ENCODE measurements at regions not wholly inside any gene's neighbourhood (a gene's known extent, or its start where the extent isn't known, plus 50 kb on each side); places are given as distances from the start of the nearest gene placed in this dataset.

DNA sequence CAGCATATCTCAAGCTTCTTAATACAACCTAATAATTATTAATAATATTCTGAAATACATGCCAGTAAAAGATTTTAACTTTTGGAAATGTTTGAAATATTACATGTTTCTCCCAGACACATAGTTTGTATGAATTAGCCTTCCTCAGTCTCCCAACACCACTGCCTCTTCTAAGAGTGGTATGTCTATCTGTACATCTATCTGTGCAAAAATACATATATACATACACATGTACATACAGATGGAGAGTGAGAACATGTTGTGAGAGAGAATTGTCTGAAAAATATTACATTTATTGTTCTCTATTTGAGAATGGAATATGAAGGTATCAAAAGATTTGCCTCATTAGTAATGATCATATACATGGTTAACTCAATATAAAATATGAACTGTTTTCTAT is 1567.2 kb upstream of the PRR20A start:
- DNase-seq (ENCODE audit: low spot score): no peak
- no peak overlapping the region for H3K4me3 ChIP-seq (ENCODE audit: low read depth, low read length, poor library complexity, severe bottlenecking)
- no peaks in the 10 kb centered on the region for H3K36me3 ChIP-seq (ENCODE audit: insufficient read depth, low read length)
- no peaks in the 10 kb centered on the region for H3K9me2 ChIP-seq (ENCODE audit: insufficient read depth, low read length)
- CTCF ChIA-PET (ENCODE audit: unreplicated experiment): no interaction called here
- POLR2A ChIA-PET: interaction anchor here (0.5 kb wide), 1 partner anchor 743 kb away, joined by 3 read pairs; no protein-coding TSS in a partner anchor
- TF ChIP-seq EZH2phosphoT487 (IDR thresholded peaks at IDR 0.05; ENCODE audit: borderline replicate concordance, low read depth, low read length): no peak
- TF ChIP-seq, protein P1, sequence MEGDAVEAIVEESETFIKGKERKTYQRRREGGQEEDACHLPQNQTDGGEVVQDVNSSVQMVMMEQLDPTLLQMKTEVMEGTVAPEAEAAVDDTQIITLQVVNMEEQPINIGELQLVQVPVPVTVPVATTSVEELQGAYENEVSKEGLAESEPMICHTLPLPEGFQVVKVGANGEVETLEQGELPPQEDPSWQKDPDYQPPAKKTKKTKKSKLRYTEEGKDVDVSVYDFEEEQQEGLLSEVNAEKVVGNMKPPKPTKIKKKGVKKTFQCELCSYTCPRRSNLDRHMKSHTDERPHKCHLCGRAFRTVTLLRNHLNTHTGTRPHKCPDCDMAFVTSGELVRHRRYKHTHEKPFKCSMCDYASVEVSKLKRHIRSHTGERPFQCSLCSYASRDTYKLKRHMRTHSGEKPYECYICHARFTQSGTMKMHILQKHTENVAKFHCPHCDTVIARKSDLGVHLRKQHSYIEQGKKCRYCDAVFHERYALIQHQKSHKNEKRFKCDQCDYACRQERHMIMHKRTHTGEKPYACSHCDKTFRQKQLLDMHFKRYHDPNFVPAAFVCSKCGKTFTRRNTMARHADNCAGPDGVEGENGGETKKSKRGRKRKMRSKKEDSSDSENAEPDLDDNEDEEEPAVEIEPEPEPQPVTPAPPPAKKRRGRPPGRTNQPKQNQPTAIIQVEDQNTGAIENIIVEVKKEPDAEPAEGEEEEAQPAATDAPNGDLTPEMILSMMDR (conservative IDR thresholded peaks at IDR 0.05; ENCODE audit: low read length): no peak
- H3K4me1 ChIP-seq (ENCODE audit: insufficient read depth, low read length, poor library complexity, severe bottlenecking): no peaks in the 10 kb centered on the region
- H3K4me2 ChIP-seq (ENCODE audit: low read length): no peak overlapping the region
- no peaks in the 10 kb centered on the region for H3K9me3 ChIP-seq (ENCODE audit: low read length)
- no TSS peak for BruUV-seq (replicated peaks)
- no peaks in the 10 kb centered on the region for H3K79me2 ChIP-seq (ENCODE audit: insufficient read depth, low read depth, low read length)
- H2AFZ ChIP-seq (ENCODE audit: low read length): no peak overlapping the region
- H4K20me1 ChIP-seq (ENCODE audit: insufficient read depth, low read length): no peaks in the 10 kb centered on the region
- intact Hi-C loops (cut with micrococcal nuclease; ENCODE audit: unreplicated experiment): no loop called here
- H3K27ac ChIP-seq (ENCODE audit: low read depth, low read length, poor library complexity, severe bottlenecking): no peak overlapping the region

DNA sequence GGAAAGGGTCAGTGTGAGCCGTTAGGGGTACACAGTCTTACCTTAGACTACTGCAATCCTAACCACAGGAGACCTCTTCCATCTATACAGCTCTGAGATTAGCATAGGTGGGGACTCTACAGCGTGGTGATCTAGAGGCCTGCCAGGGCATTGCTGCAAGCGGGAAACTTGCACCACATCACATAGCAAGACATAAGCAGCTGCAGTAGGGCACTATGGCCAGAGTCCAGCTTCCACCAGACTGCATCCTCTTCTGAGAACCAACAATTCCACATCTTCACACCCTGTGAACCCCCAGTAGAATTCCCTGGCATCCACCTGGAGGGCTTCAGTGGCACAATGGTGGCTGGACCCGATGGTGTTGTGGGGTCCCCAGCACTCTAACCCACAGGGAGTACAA is 1564.3 kb upstream of the PRR20A start:
- ChIA-PET CTCF (ENCODE audit: unreplicated experiment) (no interaction called here), POLR2A (no interaction called here)
- H2AFZ ChIP-seq (ENCODE audit: low read length): no peak overlapping the region
- H4K20me1 ChIP-seq (ENCODE audit: insufficient read depth, low read length): no peaks in the 10 kb centered on the region
- no peak overlapping the region for H3K4me2 ChIP-seq (ENCODE audit: low read length)
- DNase-seq (ENCODE audit: low spot score): no peak
- no peak overlapping the region for H3K4me3 ChIP-seq (ENCODE audit: low read depth, low read length, poor library complexity, severe bottlenecking)
- no peaks in the 10 kb centered on the region for H3K4me1 ChIP-seq (ENCODE audit: insufficient read depth, low read length, poor library complexity, severe bottlenecking)
- H3K79me2 ChIP-seq (ENCODE audit: insufficient read depth, low read depth, low read length): no peaks in the 10 kb centered on the region
- intact Hi-C loops (cut with micrococcal nuclease; ENCODE audit: unreplicated experiment): no loop called here
- TF ChIP-seq, protein P1 (conservative IDR thresholded peaks at IDR 0.05; ENCODE audit: low read length): no peak
- no peak for TF ChIP-seq EZH2phosphoT487 (IDR thresholded peaks at IDR 0.05; ENCODE audit: borderline replicate concordance, low read depth, low read length)
- H3K9me2 ChIP-seq (ENCODE audit: insufficient read depth, low read length): no peaks in the 10 kb centered on the region
- H3K36me3 ChIP-seq (ENCODE audit: insufficient read depth, low read length): no peaks in the 10 kb centered on the region
- no TSS peak for BruUV-seq (replicated peaks)
- no peak overlapping the region for H3K27ac ChIP-seq (ENCODE audit: low read depth, low read length, poor library complexity, severe bottlenecking)
- no peaks in the 10 kb centered on the region for H3K9me3 ChIP-seq (ENCODE audit: low read length)

DNA sequence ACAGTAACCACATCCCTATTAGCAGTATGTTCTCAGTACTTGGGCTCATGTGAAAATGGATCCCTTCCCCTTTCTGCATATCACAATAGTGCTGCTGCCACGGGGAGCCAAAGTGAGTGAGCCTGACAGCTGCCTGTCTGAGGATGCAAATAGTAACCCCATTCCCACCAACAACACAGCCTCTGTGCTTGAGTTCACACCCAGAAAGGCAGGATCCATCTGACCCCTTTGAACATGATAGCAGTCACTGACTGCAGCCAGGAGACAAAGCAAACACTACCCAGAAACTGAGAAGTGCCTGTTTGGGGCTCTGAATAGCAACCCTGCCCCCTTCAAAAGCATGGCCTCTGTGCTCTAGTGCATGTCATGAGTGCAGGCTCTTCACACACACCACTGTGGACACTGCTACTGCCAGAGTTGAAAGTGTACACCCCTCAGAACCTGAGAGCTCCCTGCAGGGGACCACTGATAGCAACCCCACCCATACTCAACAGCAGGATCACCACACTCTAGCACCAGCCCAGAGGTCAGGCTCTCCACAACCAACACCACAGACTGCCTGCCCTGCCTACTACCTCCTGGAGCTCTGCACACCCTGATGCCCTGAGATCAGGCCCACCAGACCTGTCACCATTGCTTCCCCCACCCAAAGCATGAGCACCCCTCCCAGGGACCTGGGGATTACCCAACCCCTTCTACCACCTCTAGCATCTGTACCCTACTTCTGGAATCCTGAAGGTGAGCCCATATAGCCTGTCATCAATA is 1563.5 kb upstream of the PRR20A start:
- no peaks in the 10 kb centered on the region for H3K36me3 ChIP-seq (ENCODE audit: insufficient read depth, low read length)
- POLR2A ChIA-PET: no interaction called here
- H3K4me2 ChIP-seq (ENCODE audit: low read length): no peak overlapping the region
- intact Hi-C loops (cut with micrococcal nuclease; ENCODE audit: unreplicated experiment): no loop called here
- no peak overlapping the region for H3K4me3 ChIP-seq (ENCODE audit: low read depth, low read length, poor library complexity, severe bottlenecking)
- no peak overlapping the region for H2AFZ ChIP-seq (ENCODE audit: low read length)
- H4K20me1 ChIP-seq (ENCODE audit: insufficient read depth, low read length): no peaks in the 10 kb centered on the region
- no peak for DNase-seq (ENCODE audit: low spot score)
- H3K79me2 ChIP-seq (ENCODE audit: insufficient read depth, low read depth, low read length): no peaks in the 10 kb centered on the region
- CTCF ChIA-PET (ENCODE audit: unreplicated experiment): no interaction called here
- no TSS peak for BruUV-seq (replicated peaks)
- no peak overlapping the region for H3K27ac ChIP-seq (ENCODE audit: low read depth, low read length, poor library complexity, severe bottlenecking)
- TF ChIP-seq, protein P1 (conservative IDR thresholded peaks at IDR 0.05; ENCODE audit: low read length): no peak
- TF ChIP-seq EZH2phosphoT487 (IDR thresholded peaks at IDR 0.05; ENCODE audit: borderline replicate concordance, low read depth, low read length): no peak
- no peaks in the 10 kb centered on the region for H3K9me3 ChIP-seq (ENCODE audit: low read length)
- H3K9me2 ChIP-seq (ENCODE audit: insufficient read depth, low read length): no peaks in the 10 kb centered on the region
- no peaks in the 10 kb centered on the region for H3K4me1 ChIP-seq (ENCODE audit: insufficient read depth, low read length, poor library complexity, severe bottlenecking)
